GM23338 (cell line): ENCODE measurements at regions not wholly inside any gene's neighbourhood (a gene's known extent, or its start where the extent isn't known, plus 50 kb on each side); places are given as distances from the start of the nearest gene placed in this dataset.

ENCODE experiments used
- ATAC-seq: fragments of 200-7000 bp; cut with Tn5 transposase; 3 replicates; pipeline ENCODE4 v1.9.1; 2020
- DNase-seq: peaks from one replicate; pipeline ENCODE4 v3.0.0-alpha.2; 2015; ENCODE audit warnings: low spot score
- H2AFZ ChIP-seq: fragments of 200-600 bp; sonication (generic); 2 replicates; pipeline ENCODE4 v1.8.0; 2016; ENCODE audit warnings: antibody characterized with exemption, mild to moderate bottlenecking, moderate library complexity
- H3F3A ChIP-seq: fragments of 200-600 bp; sonication (generic); replicated peaks from 2 replicates; pipeline ENCODE4 v1.8.0; 2017; ENCODE audit warnings: antibody characterized with exemption, mixed run types, low read depth
- H3K27ac ChIP-seq: fragments of 200-600 bp; sonication (generic); 2 replicates; pipeline ENCODE4 v1.6.1; 2016; ENCODE audit warnings: low read depth
- H3K27me3 ChIP-seq: fragments of 200-600 bp; sonication (generic); 2 replicates; pipeline ENCODE4 v1.8.0; 2016; ENCODE audit warnings: mild to moderate bottlenecking, mixed run types, moderate library complexity; ENCODE audit not compliant: insufficient read depth
- H3K36me3 ChIP-seq: fragments of 200-600 bp; sonication (generic); 2 replicates; pipeline ENCODE4 v1.8.0; 2016; ENCODE audit warnings: mild to moderate bottlenecking; ENCODE audit not compliant: insufficient read depth
- H3K4me1 ChIP-seq: fragments of 200-600 bp; sonication (generic); 2 replicates; pipeline ENCODE4 v1.8.0; 2016; ENCODE audit warnings: mild to moderate bottlenecking, moderate library complexity; ENCODE audit not compliant: insufficient read depth
- H3K4me2 ChIP-seq: fragments of 200-600 bp; sonication (generic); 2 replicates; pipeline ENCODE4 v1.7.1; 2017; ENCODE audit warnings: mixed run types
- H3K4me3 ChIP-seq: fragments of 200-600 bp; sonication (generic); 2 replicates; pipeline ENCODE4 v1.6.1; 2016; ENCODE audit warnings: mixed run types
- H3K79me2 ChIP-seq: fragments of 200-600 bp; sonication (generic); replicated peaks from 2 replicates; pipeline ENCODE4 v1.8.0; 2017; ENCODE audit warnings: mild to moderate bottlenecking; ENCODE audit not compliant: insufficient read depth
- H3K9me2 ChIP-seq: fragments of 200-600 bp; sonication (generic); 2 replicates; pipeline ENCODE4 v1.8.0; 2017; ENCODE audit not compliant: insufficient read depth
- H4K20me1 ChIP-seq: fragments of 200-600 bp; sonication (generic); replicated peaks from 2 replicates; pipeline ENCODE4 v1.8.0; 2017; ENCODE audit warnings: mild to moderate bottlenecking; ENCODE audit not compliant: insufficient read depth
- H3K27ac Mint-ChIP-seq: 2 replicates; pipeline ENCODE4 v1.8.0; 2020; ENCODE audit warnings: inconsistent platforms, mild to moderate bottlenecking, moderate library complexity, mixed read lengths
- H3K27me3 Mint-ChIP-seq: 3 replicates; pipeline ENCODE4 v1.8.0; 2022; ENCODE audit warnings: low read depth, mild to moderate bottlenecking, moderate library complexity, mixed read lengths, inconsistent platforms; ENCODE audit not compliant: insufficient read depth, poor library complexity
- H3K36me3 Mint-ChIP-seq: 3 replicates; pipeline ENCODE4 v1.8.0; 2021; ENCODE audit warnings: low read depth, mild to moderate bottlenecking, inconsistent platforms, moderate library complexity, mixed read lengths
- H3K4me1 Mint-ChIP-seq: 3 replicates; pipeline ENCODE4 v1.8.0; 2020; ENCODE audit warnings: mild to moderate bottlenecking, inconsistent platforms, mixed read lengths
- H3K4me3 Mint-ChIP-seq: 3 replicates; pipeline ENCODE4 v1.8.0; 2021; ENCODE audit warnings: moderate library complexity, mild to moderate bottlenecking, inconsistent platforms, mixed read lengths
- H3K9me3 Mint-ChIP-seq: 3 replicates; pipeline ENCODE4 v1.8.0; 2020; ENCODE audit warnings: moderate library complexity, mild to moderate bottlenecking, inconsistent platforms, mixed read lengths
- CREB1 ChIP-seq: fragments of 250-450 bp; sonication (Bioruptor Pico); IDR thresholded peaks from 2 replicates; pipeline ENCODE4 v1.5.0; 2020; ENCODE audit warnings: low read depth, mild to moderate bottlenecking, moderate library complexity
- CTCF ChIP-seq, 2 experiments: fragments of 200-600 bp in 1 of 2; sonication (generic) in 1 of 2; conservative IDR thresholded peaks; 2 replicates each; pipeline versions ENCODE4 v1.5.1 to v1.6.1; 2016 to 2017; ENCODE audit warnings: antibody characterized with exemption in 2 of 2, low read depth in 2 of 2, mild to moderate bottlenecking in 2 of 2, moderate library complexity in 1 of 2
- EZH2 ChIP-seq: fragments of 200-600 bp; sonication (generic); IDR thresholded peaks from one replicate; pipeline ENCODE4 v1.8.0; 2017; ENCODE audit warnings: antibody characterized with exemption, mild to moderate bottlenecking, low read depth; ENCODE audit not compliant: unreplicated experiment
- EZH2phosphoT487 ChIP-seq: fragments of 200-600 bp; sonication (generic); IDR thresholded peaks from one replicate; pipeline ENCODE4 v1.8.1; 2018; ENCODE audit warnings: antibody characterized with exemption; ENCODE audit not compliant: unreplicated experiment
- JUNB ChIP-seq: IDR thresholded peaks from one replicate; pipeline ENCODE4 v1.6.1; 2016; ENCODE audit warnings: antibody characterized with exemption; ENCODE audit not compliant: unreplicated experiment
- NANOG ChIP-seq: IDR thresholded peaks from 2 replicates; pipeline ENCODE4 v1.6.1; 2016; ENCODE audit warnings: antibody characterized with exemption, borderline replicate concordance
- POLR2AphosphoS5 ChIP-seq: IDR thresholded peaks from 2 replicates; pipeline ENCODE4 v1.6.1; 2016; ENCODE audit warnings: antibody characterized with exemption, low read depth
- REST ChIP-seq: IDR thresholded peaks from one replicate; pipeline ENCODE4 v1.6.1; 2018; ENCODE audit warnings: antibody characterized with exemption; ENCODE audit not compliant: unreplicated experiment
- ZNF114 ChIP-seq: fragments of 250-450 bp; sonication (Bioruptor Pico); IDR thresholded peaks from 2 replicates; pipeline ENCODE4 v1.5.0; 2020; ENCODE audit warnings: mild to moderate bottlenecking, moderate library complexity
- ZNF331 ChIP-seq: fragments of 250-450 bp; sonication (Bioruptor Pico); IDR thresholded peaks from 2 replicates; pipeline ENCODE4 v1.5.0; 2020; ENCODE audit warnings: low read depth, mild to moderate bottlenecking, moderate library complexity
- TF ChIP-seq, protein P1 (sequence below): IDR thresholded peaks from 2 replicates; pipeline ENCODE4 v1.6.1; 2016; ENCODE audit warnings: antibody characterized with exemption

DNA sequence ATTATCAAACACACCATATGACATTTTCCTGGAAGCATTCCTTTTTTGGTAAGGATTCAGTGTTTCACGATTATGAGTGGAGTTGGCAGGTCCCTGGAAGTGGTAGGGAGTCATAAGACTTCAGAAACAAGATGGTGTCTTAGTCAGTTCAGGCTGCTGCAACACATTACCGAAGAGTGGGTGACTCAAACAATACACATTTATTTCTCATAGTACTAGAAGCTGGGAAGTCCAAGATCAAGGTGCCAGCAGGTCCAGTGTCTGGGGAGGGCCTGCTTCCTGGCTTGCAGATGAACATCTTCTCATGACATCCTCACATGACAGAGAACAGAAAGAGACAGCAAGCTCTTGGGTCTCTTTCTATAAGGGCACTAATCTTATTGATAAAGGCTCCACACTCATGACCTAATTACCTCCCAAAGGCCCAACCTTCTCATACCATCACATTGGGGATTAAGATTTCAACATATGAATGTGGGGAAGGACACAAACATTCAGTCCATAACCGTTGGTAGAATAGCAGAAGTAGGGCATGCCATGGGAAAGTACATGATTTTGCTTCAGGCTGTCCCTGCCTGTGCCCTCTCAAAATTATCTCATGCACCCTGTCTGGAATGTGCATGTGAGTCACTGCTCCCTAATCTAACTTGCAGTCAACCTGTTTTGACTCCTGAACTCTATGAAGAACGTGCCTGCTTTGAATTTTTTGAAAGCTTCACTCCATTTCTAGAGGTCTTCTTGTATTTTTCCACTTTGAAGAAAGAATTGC lies 72.5 kb downstream of the GTPBP8 start (continued):
- no peak for TF ChIP-seq CTCF (conservative IDR thresholded peaks at IDR 0.05; ENCODE audit: low read depth in 2 of 2)
- no peak for TF ChIP-seq NANOG
- TF ChIP-seq REST, result no peak
- TF ChIP-seq JUNB, result no peak
- no peak for TF ChIP-seq ZNF331

- Mint-ChIP-seq H3K4me1 (no peaks in the 10 kb centered on the region), H3K9me3 (peaks cover 5% of the 10 kb centered on the region; the same call in 1 of the 3 replicates), H3K36me3 (no peaks in the 10 kb centered on the region), H3K27ac (no peak overlapping the region), H3K27me3 (peaks cover 3% of the 10 kb centered on the region), H3K4me3 (no peak overlapping the region)
- Histone ChIP-seq H3K4me2 (no peak overlapping the region), H3K4me1 (no peaks in the 10 kb centered on the region), H4K20me1 (no peaks in the 10 kb centered on the region), H2AFZ (no peak overlapping the region), H3K79me2 (no peaks in the 10 kb centered on the region), H3K27ac (no peak overlapping the region), H3F3A (no peaks in the 10 kb centered on the region), H3K9me2 (peaks cover 11% of the 10 kb centered on the region; the same call in 1 of the 2 replicates), H3K36me3 (no peaks in the 10 kb centered on the region), H3K27me3 (no peaks in the 10 kb centered on the region), H3K4me3 (no peak overlapping the region)
- DNase-seq (no peak), ATAC-seq (no peak)
- TF ChIP-seq REST, result no peak
- TF ChIP-seq EZH2phosphoT487, result no peak
- no peak for TF ChIP-seq JUNB
- no peak for TF ChIP-seq EZH2
- no peak for TF ChIP-seq CTCF (conservative IDR thresholded peaks at IDR 0.05; ENCODE audit: low read depth in 2 of 2)
- TF ChIP-seq POLR2AphosphoS5, result no peak
- TF ChIP-seq, protein P1, sequence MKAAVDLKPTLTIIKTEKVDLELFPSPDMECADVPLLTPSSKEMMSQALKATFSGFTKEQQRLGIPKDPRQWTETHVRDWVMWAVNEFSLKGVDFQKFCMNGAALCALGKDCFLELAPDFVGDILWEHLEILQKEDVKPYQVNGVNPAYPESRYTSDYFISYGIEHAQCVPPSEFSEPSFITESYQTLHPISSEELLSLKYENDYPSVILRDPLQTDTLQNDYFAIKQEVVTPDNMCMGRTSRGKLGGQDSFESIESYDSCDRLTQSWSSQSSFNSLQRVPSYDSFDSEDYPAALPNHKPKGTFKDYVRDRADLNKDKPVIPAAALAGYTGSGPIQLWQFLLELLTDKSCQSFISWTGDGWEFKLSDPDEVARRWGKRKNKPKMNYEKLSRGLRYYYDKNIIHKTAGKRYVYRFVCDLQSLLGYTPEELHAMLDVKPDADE, result no peak
- no peak for TF ChIP-seq ZNF114 (CRISPR knock-in tag)
- TF ChIP-seq CREB1, result no peak
Observed at GRCh38 chr3:113064183-113064582, 73.4 kb downstream of the GTPBP8 start.
